ENCODE measurements at regions not wholly inside any gene's neighbourhood (a gene's known extent, or its start where the extent isn't known, plus 50 kb on each side); places are given as distances from the start of the nearest gene placed in this dataset.

GRCh38 chr10:8897769-8898168, 843.3 kb downstream of the GATA3 start:
- Histone ChIP-seq H3K36me3 (ENCODE audit: control insufficient read depth, insufficient read depth, low read length) (no peaks in the 10 kb centered on the region), H3K4me1 (ENCODE audit: control insufficient read depth, insufficient read depth, low read length) (no peaks in the 10 kb centered on the region), H3K4me3 (ENCODE audit: low read depth, low read length) (no peak overlapping the region), H3K9me3 (ENCODE audit: control insufficient read depth, insufficient read depth, low read length) (no peaks in the 10 kb centered on the region), H3K27ac (ENCODE audit: low read depth, low read length) (no peak overlapping the region), H3K27me3 (ENCODE audit: control insufficient read depth, insufficient read depth, low read length) (no peaks in the 10 kb centered on the region)
- DNase-seq (ENCODE audit: low read depth in 4 of 6, low spot score in 6 of 6) = no peak
- 88% methylated on average over 4 of the region's 5 CpGs for WGBS (ENCODE audit: insufficient coverage)

- no CpG with 5 or more reads among the region's 2 CpGs for WGBS (ENCODE audit: insufficient coverage)
- no peak for DNase-seq (ENCODE audit: low read depth in 4 of 6, low spot score in 6 of 6)
- H3K4me3 ChIP-seq (ENCODE audit: low read depth, low read length) = no peak overlapping the region
- no peaks in the 10 kb centered on the region for H3K4me1 ChIP-seq (ENCODE audit: control insufficient read depth, insufficient read depth, low read length)
- H3K9me3 ChIP-seq (ENCODE audit: control insufficient read depth, insufficient read depth, low read length) = no peaks in the 10 kb centered on the region
- H3K27ac ChIP-seq (ENCODE audit: low read depth, low read length) = no peak overlapping the region
- no peaks in the 10 kb centered on the region for H3K27me3 ChIP-seq (ENCODE audit: control insufficient read depth, insufficient read depth, low read length)
- H3K36me3 ChIP-seq (ENCODE audit: control insufficient read depth, insufficient read depth, low read length) = no peaks in the 10 kb centered on the region
Measured at GRCh38 chr10:8898745-8899330, 844.4 kb downstream of the GATA3 start.

- Histone ChIP-seq H3K27ac (ENCODE audit: low read depth, low read length) (no peak overlapping the region), H3K27me3 (ENCODE audit: control insufficient read depth, insufficient read depth, low read length) (no peaks in the 10 kb centered on the region), H3K4me3 (ENCODE audit: low read depth, low read length) (no peak overlapping the region), H3K36me3 (ENCODE audit: control insufficient read depth, insufficient read depth, low read length) (no peaks in the 10 kb centered on the region), H3K9me3 (ENCODE audit: control insufficient read depth, insufficient read depth, low read length) (no peaks in the 10 kb centered on the region), H3K4me1 (ENCODE audit: control insufficient read depth, insufficient read depth, low read length) (no peaks in the 10 kb centered on the region)
- WGBS (ENCODE audit: insufficient coverage) = 68% methylated on average over 2 of the region's 2 CpGs
- DNase-seq (ENCODE audit: low read depth in 4 of 6, low spot score in 6 of 6) = no peak
Measured at GRCh38 chr10:8902926-8903325, 848.4 kb downstream of the GATA3 start.

GRCh38 chr10:8908013-8908412, 853.5 kb downstream of the GATA3 start:
- Histone ChIP-seq H3K4me3 (ENCODE audit: low read depth, low read length) (no peak overlapping the region), H3K36me3 (ENCODE audit: control insufficient read depth, insufficient read depth, low read length) (no peaks in the 10 kb centered on the region), H3K9me3 (ENCODE audit: control insufficient read depth, insufficient read depth, low read length) (no peaks in the 10 kb centered on the region), H3K27me3 (ENCODE audit: control insufficient read depth, insufficient read depth, low read length) (no peaks in the 10 kb centered on the region), H3K4me1 (ENCODE audit: control insufficient read depth, insufficient read depth, low read length) (no peaks in the 10 kb centered on the region), H3K27ac (ENCODE audit: low read depth, low read length) (no peak overlapping the region)
- 83% methylated on average over 2 of the region's 4 CpGs for WGBS (ENCODE audit: insufficient coverage)
- no peak for DNase-seq (ENCODE audit: low read depth in 4 of 6, low spot score in 6 of 6)

- Histone ChIP-seq H3K4me3 (ENCODE audit: low read depth, low read length) (no peak overlapping the region), H3K27ac (ENCODE audit: low read depth, low read length) (no peak overlapping the region), H3K9me3 (ENCODE audit: control insufficient read depth, insufficient read depth, low read length) (no peaks in the 10 kb centered on the region), H3K27me3 (ENCODE audit: control insufficient read depth, insufficient read depth, low read length) (no peaks in the 10 kb centered on the region), H3K36me3 (ENCODE audit: control insufficient read depth, insufficient read depth, low read length) (no peaks in the 10 kb centered on the region), H3K4me1 (ENCODE audit: control insufficient read depth, insufficient read depth, low read length) (no peaks in the 10 kb centered on the region)
- WGBS (ENCODE audit: insufficient coverage) = 60% methylated on average over 2 of the region's 3 CpGs
- DNase-seq (ENCODE audit: low read depth in 4 of 6, low spot score in 6 of 6) = peak in 1 of 6 donors; percentile 14
Measured at GRCh38 chr10:8910314-8910713, 855.8 kb downstream of the GATA3 start.

- H3K4me3 ChIP-seq (ENCODE audit: low read depth, low read length) = no peak overlapping the region
- no CpG with 5 or more reads among the region's 1 CpG for WGBS (ENCODE audit: insufficient coverage)
- no peaks in the 10 kb centered on the region for H3K9me3 ChIP-seq (ENCODE audit: control insufficient read depth, insufficient read depth, low read length)
- DNase-seq (ENCODE audit: low read depth in 4 of 6, low spot score in 6 of 6) = no peak
- no peaks in the 10 kb centered on the region for H3K4me1 ChIP-seq (ENCODE audit: control insufficient read depth, insufficient read depth, low read length)
- H3K36me3 ChIP-seq (ENCODE audit: control insufficient read depth, insufficient read depth, low read length) = no peaks in the 10 kb centered on the region
- H3K27me3 ChIP-seq (ENCODE audit: control insufficient read depth, insufficient read depth, low read length) = no peaks in the 10 kb centered on the region
- no peak overlapping the region for H3K27ac ChIP-seq (ENCODE audit: low read depth, low read length)
Measured at GRCh38 chr10:8911032-8911431, 856.5 kb downstream of the GATA3 start.

- no peaks in the 10 kb centered on the region for H3K9me3 ChIP-seq (ENCODE audit: control insufficient read depth, insufficient read depth, low read length)
- no peaks in the 10 kb centered on the region for H3K27me3 ChIP-seq (ENCODE audit: control insufficient read depth, insufficient read depth, low read length)
- H3K4me1 ChIP-seq (ENCODE audit: control insufficient read depth, insufficient read depth, low read length) = no peaks in the 10 kb centered on the region
- H3K27ac ChIP-seq (ENCODE audit: low read depth, low read length) = no peak overlapping the region
- no peak for DNase-seq (ENCODE audit: low read depth in 4 of 6, low spot score in 6 of 6)
- no peaks in the 10 kb centered on the region for H3K36me3 ChIP-seq (ENCODE audit: control insufficient read depth, insufficient read depth, low read length)
- WGBS (ENCODE audit: insufficient coverage) = 23% methylated on average over 4 of the region's 4 CpGs
- no peak overlapping the region for H3K4me3 ChIP-seq (ENCODE audit: low read depth, low read length)
Measured at GRCh38 chr10:8912108-8912507, 857.6 kb downstream of the GATA3 start.

GRCh38 chr10:8913720-8914119, 859.2 kb downstream of the GATA3 start:
- Histone ChIP-seq H3K27ac (ENCODE audit: low read depth, low read length) (no peak overlapping the region), H3K4me3 (ENCODE audit: low read depth, low read length) (no peak overlapping the region), H3K36me3 (ENCODE audit: control insufficient read depth, insufficient read depth, low read length) (no peaks in the 10 kb centered on the region), H3K9me3 (ENCODE audit: control insufficient read depth, insufficient read depth, low read length) (no peaks in the 10 kb centered on the region), H3K27me3 (ENCODE audit: control insufficient read depth, insufficient read depth, low read length) (no peaks in the 10 kb centered on the region), H3K4me1 (ENCODE audit: control insufficient read depth, insufficient read depth, low read length) (no peaks in the 10 kb centered on the region)
- 67% methylated on average over 1 of the region's 4 CpGs for WGBS (ENCODE audit: insufficient coverage)
- no peak for DNase-seq (ENCODE audit: low read depth in 4 of 6, low spot score in 6 of 6)

- no peak overlapping the region for H3K4me3 ChIP-seq (ENCODE audit: low read depth, low read length)
- WGBS (ENCODE audit: insufficient coverage) = 100% methylated on average over 1 of the region's 4 CpGs
- H3K27ac ChIP-seq (ENCODE audit: low read depth, low read length) = no peak overlapping the region
- no peaks in the 10 kb centered on the region for H3K36me3 ChIP-seq (ENCODE audit: control insufficient read depth, insufficient read depth, low read length)
- DNase-seq (ENCODE audit: low read depth in 4 of 6, low spot score in 6 of 6) = no peak
- H3K9me3 ChIP-seq (ENCODE audit: control insufficient read depth, insufficient read depth, low read length) = no peaks in the 10 kb centered on the region
- H3K4me1 ChIP-seq (ENCODE audit: control insufficient read depth, insufficient read depth, low read length) = no peaks in the 10 kb centered on the region
- H3K27me3 ChIP-seq (ENCODE audit: control insufficient read depth, insufficient read depth, low read length) = no peaks in the 10 kb centered on the region
Measured at GRCh38 chr10:8919280-8919679, 864.8 kb downstream of the GATA3 start.

- WGBS (ENCODE audit: insufficient coverage) = 63% methylated on average over 2 of the region's 3 CpGs
Measured at GRCh38 chr10:8921568-8921967, 867.1 kb downstream of the GATA3 start.

More at GRCh38 chr10:8921568-8921967, 867.1 kb downstream of the GATA3 start:
- H3K4me1 ChIP-seq (ENCODE audit: control insufficient read depth, insufficient read depth, low read length) = no peaks in the 10 kb centered on the region
- no peaks in the 10 kb centered on the region for H3K27me3 ChIP-seq (ENCODE audit: control insufficient read depth, insufficient read depth, low read length)
- no peaks in the 10 kb centered on the region for H3K9me3 ChIP-seq (ENCODE audit: control insufficient read depth, insufficient read depth, low read length)
- no peaks in the 10 kb centered on the region for H3K36me3 ChIP-seq (ENCODE audit: control insufficient read depth, insufficient read depth, low read length)
- H3K4me3 ChIP-seq (ENCODE audit: low read depth, low read length) = no peak overlapping the region
- peak in 2 of 6 donors; percentile 45 to 71 for DNase-seq (ENCODE audit: low read depth in 4 of 6, low spot score in 6 of 6)
- H3K27ac ChIP-seq (ENCODE audit: low read depth, low read length) = no peak overlapping the region
